ENCODE measurements at regions not wholly inside any gene's neighbourhood (a gene's known extent, or its start where the extent isn't known, plus 50 kb on each side); places are given as distances from the start of the nearest gene placed in this dataset.

GRCh38 chr16:63223851-63224250 lies 1187.6 kb upstream of the CDH8 start:
- no peak overlapping the region for H3K4me3 Mint-ChIP-seq
- H3K27ac Mint-ChIP-seq: no peak overlapping the region
- H3K36me3 Mint-ChIP-seq (ENCODE audit: low read depth): no peaks in the 10 kb centered on the region
- peaks cover 34% of the 10 kb centered on the region for H3K9me3 Mint-ChIP-seq
- H3K27me3 Mint-ChIP-seq (ENCODE audit: low read depth): no peaks in the 10 kb centered on the region
- H3K4me1 Mint-ChIP-seq (ENCODE audit: low read depth): no peaks in the 10 kb centered on the region

GRCh38 chr16:63216696-63217423 lies 1180.6 kb upstream of the CDH8 start:
- H3K27ac Mint-ChIP-seq: no peak overlapping the region
- H3K27me3 Mint-ChIP-seq (ENCODE audit: low read depth): no peaks in the 10 kb centered on the region
- no peak overlapping the region for H3K4me3 Mint-ChIP-seq
- H3K9me3 Mint-ChIP-seq: peaks cover 11% of the 10 kb centered on the region
- H3K4me1 Mint-ChIP-seq (ENCODE audit: low read depth): no peaks in the 10 kb centered on the region
- no peaks in the 10 kb centered on the region for H3K36me3 Mint-ChIP-seq (ENCODE audit: low read depth)

- H3K9me3 Mint-ChIP-seq: peaks cover 25% of the 10 kb centered on the region
- H3K4me3 Mint-ChIP-seq: no peak overlapping the region
- no peaks in the 10 kb centered on the region for H3K27me3 Mint-ChIP-seq (ENCODE audit: low read depth)
- H3K36me3 Mint-ChIP-seq (ENCODE audit: low read depth): no peaks in the 10 kb centered on the region
- no peaks in the 10 kb centered on the region for H3K4me1 Mint-ChIP-seq (ENCODE audit: low read depth)
- H3K27ac Mint-ChIP-seq: no peak overlapping the region
Measured at GRCh38 chr16:63201851-63202250, 1165.6 kb upstream of the CDH8 start.

- H3K9me3 Mint-ChIP-seq: peaks cover 20% of the 10 kb centered on the region
- no peaks in the 10 kb centered on the region for H3K36me3 Mint-ChIP-seq (ENCODE audit: low read depth)
- H3K27me3 Mint-ChIP-seq (ENCODE audit: low read depth): no peaks in the 10 kb centered on the region
- no peaks in the 10 kb centered on the region for H3K4me1 Mint-ChIP-seq (ENCODE audit: low read depth)
- no peak overlapping the region for H3K27ac Mint-ChIP-seq
- H3K4me3 Mint-ChIP-seq: no peak overlapping the region
Measured at GRCh38 chr16:63200940-63201339, 1164.7 kb upstream of the CDH8 start.

GRCh38 chr16:63195336-63195735 lies 1159.1 kb upstream of the CDH8 start:
- Mint-ChIP-seq H3K27ac (no peak overlapping the region), H3K36me3 (ENCODE audit: low read depth) (no peaks in the 10 kb centered on the region), H3K27me3 (ENCODE audit: low read depth) (no peaks in the 10 kb centered on the region), H3K4me3 (no peak overlapping the region), H3K4me1 (ENCODE audit: low read depth) (no peaks in the 10 kb centered on the region), H3K9me3 (peaks cover 31% of the 10 kb centered on the region)

- Mint-ChIP-seq H3K27me3 (ENCODE audit: low read depth) (no peaks in the 10 kb centered on the region), H3K9me3 (peaks cover 32% of the 10 kb centered on the region), H3K36me3 (ENCODE audit: low read depth) (no peaks in the 10 kb centered on the region), H3K27ac (no peak overlapping the region), H3K4me1 (ENCODE audit: low read depth) (no peaks in the 10 kb centered on the region), H3K4me3 (no peak overlapping the region)
Measured at GRCh38 chr16:63192980-63193379, 1156.7 kb upstream of the CDH8 start.

GRCh38 chr16:63188086-63188771 lies 1152.0 kb upstream of the CDH8 start:
- Mint-ChIP-seq H3K27ac (no peak overlapping the region), H3K4me3 (no peak overlapping the region), H3K9me3 (peaks cover 37% of the 10 kb centered on the region), H3K4me1 (ENCODE audit: low read depth) (no peaks in the 10 kb centered on the region), H3K27me3 (ENCODE audit: low read depth) (no peaks in the 10 kb centered on the region), H3K36me3 (ENCODE audit: low read depth) (no peaks in the 10 kb centered on the region)

- no peak overlapping the region for H3K4me3 Mint-ChIP-seq
- no peaks in the 10 kb centered on the region for H3K27me3 Mint-ChIP-seq (ENCODE audit: low read depth)
- no peaks in the 10 kb centered on the region for H3K36me3 Mint-ChIP-seq (ENCODE audit: low read depth)
- peaks cover 35% of the 10 kb centered on the region for H3K9me3 Mint-ChIP-seq
- no peak overlapping the region for H3K27ac Mint-ChIP-seq
- H3K4me1 Mint-ChIP-seq (ENCODE audit: low read depth): no peaks in the 10 kb centered on the region
Measured at GRCh38 chr16:63187638-63188037, 1151.4 kb upstream of the CDH8 start.

- H3K9me3 Mint-ChIP-seq: peaks cover 40% of the 10 kb centered on the region
Measured at GRCh38 chr16:63185235-63185780, 1149.1 kb upstream of the CDH8 start.

GRCh38 chr16:63183743-63184142 lies 1147.5 kb upstream of the CDH8 start:
- Mint-ChIP-seq H3K9me3 (peaks cover 41% of the 10 kb centered on the region), H3K4me1 (ENCODE audit: low read depth) (no peaks in the 10 kb centered on the region), H3K27me3 (ENCODE audit: low read depth) (no peaks in the 10 kb centered on the region), H3K4me3 (no peak overlapping the region), H3K27ac (no peak overlapping the region), H3K36me3 (ENCODE audit: low read depth) (no peaks in the 10 kb centered on the region)

More at GRCh38 chr16:63185235-63185780, 1149.1 kb upstream of the CDH8 start:
- Mint-ChIP-seq H3K36me3 (ENCODE audit: low read depth) (no peaks in the 10 kb centered on the region), H3K27me3 (ENCODE audit: low read depth) (no peaks in the 10 kb centered on the region), H3K4me3 (no peak overlapping the region), H3K27ac (no peak overlapping the region), H3K4me1 (ENCODE audit: low read depth) (no peaks in the 10 kb centered on the region)

GRCh38 chr16:63175313-63175712 lies 1139.1 kb upstream of the CDH8 start:
- peaks cover 26% of the 10 kb centered on the region for H3K9me3 Mint-ChIP-seq

GRCh38 chr16:63174801-63175200 lies 1138.6 kb upstream of the CDH8 start:
- Mint-ChIP-seq H3K9me3 (peaks cover 30% of the 10 kb centered on the region), H3K36me3 (ENCODE audit: low read depth) (no peaks in the 10 kb centered on the region), H3K27ac (no peak overlapping the region)

More at GRCh38 chr16:63175313-63175712, 1139.1 kb upstream of the CDH8 start:
- H3K27me3 Mint-ChIP-seq (ENCODE audit: low read depth): no peaks in the 10 kb centered on the region
- H3K4me1 Mint-ChIP-seq (ENCODE audit: low read depth): no peaks in the 10 kb centered on the region
- no peak overlapping the region for H3K4me3 Mint-ChIP-seq
- no peak overlapping the region for H3K27ac Mint-ChIP-seq
- no peaks in the 10 kb centered on the region for H3K36me3 Mint-ChIP-seq (ENCODE audit: low read depth)

GRCh38 chr16:63171545-63171944 lies 1135.3 kb upstream of the CDH8 start:
- Mint-ChIP-seq H3K27me3 (ENCODE audit: low read depth) (no peaks in the 10 kb centered on the region), H3K27ac (no peak overlapping the region), H3K9me3 (peaks cover 39% of the 10 kb centered on the region), H3K36me3 (ENCODE audit: low read depth) (no peaks in the 10 kb centered on the region), H3K4me1 (ENCODE audit: low read depth) (no peaks in the 10 kb centered on the region), H3K4me3 (no peak overlapping the region)

More at GRCh38 chr16:63174801-63175200, 1138.6 kb upstream of the CDH8 start:
- no peak overlapping the region for H3K4me3 Mint-ChIP-seq
- no peaks in the 10 kb centered on the region for H3K27me3 Mint-ChIP-seq (ENCODE audit: low read depth)
- no peaks in the 10 kb centered on the region for H3K4me1 Mint-ChIP-seq (ENCODE audit: low read depth)

GRCh38 chr16:63169100-63169499 lies 1132.9 kb upstream of the CDH8 start:
- H3K36me3 Mint-ChIP-seq (ENCODE audit: low read depth): no peaks in the 10 kb centered on the region
- no peak overlapping the region for H3K27ac Mint-ChIP-seq
- H3K27me3 Mint-ChIP-seq (ENCODE audit: low read depth): no peaks in the 10 kb centered on the region
- no peak overlapping the region for H3K4me3 Mint-ChIP-seq
- no peaks in the 10 kb centered on the region for H3K4me1 Mint-ChIP-seq (ENCODE audit: low read depth)
- H3K9me3 Mint-ChIP-seq: peaks cover 46% of the 10 kb centered on the region

GRCh38 chr16:63157818-63158217 lies 1121.6 kb upstream of the CDH8 start:
- no peaks in the 10 kb centered on the region for H3K36me3 Mint-ChIP-seq (ENCODE audit: low read depth)
- H3K4me3 Mint-ChIP-seq: no peak overlapping the region
- H3K9me3 Mint-ChIP-seq: peaks cover 30% of the 10 kb centered on the region
- no peak overlapping the region for H3K27ac Mint-ChIP-seq
- no peaks in the 10 kb centered on the region for H3K4me1 Mint-ChIP-seq (ENCODE audit: low read depth)
- no peaks in the 10 kb centered on the region for H3K27me3 Mint-ChIP-seq (ENCODE audit: low read depth)
